NCI-H446 treated with DMSO at 0.1 percent for 48 hours (cell line): ENCODE measurements at regions not wholly inside any gene's neighbourhood (a gene's known extent, or its start where the extent isn't known, plus 50 kb on each side); places are given as distances from the start of the nearest gene placed in this dataset.

Experiments
- DNase-seq: peaks from one replicate; lab custom pipeline; 2025; lab: John Stamatoyannopoulos, UW

GRCh38 chr5:58255970-58256369 is 203.9 kb downstream of the PLK2 start:
- no peak for DNase-seq

GRCh38 chr5:58255386-58255785 is 204.5 kb downstream of the PLK2 start:
- no peak for DNase-seq

DNA sequence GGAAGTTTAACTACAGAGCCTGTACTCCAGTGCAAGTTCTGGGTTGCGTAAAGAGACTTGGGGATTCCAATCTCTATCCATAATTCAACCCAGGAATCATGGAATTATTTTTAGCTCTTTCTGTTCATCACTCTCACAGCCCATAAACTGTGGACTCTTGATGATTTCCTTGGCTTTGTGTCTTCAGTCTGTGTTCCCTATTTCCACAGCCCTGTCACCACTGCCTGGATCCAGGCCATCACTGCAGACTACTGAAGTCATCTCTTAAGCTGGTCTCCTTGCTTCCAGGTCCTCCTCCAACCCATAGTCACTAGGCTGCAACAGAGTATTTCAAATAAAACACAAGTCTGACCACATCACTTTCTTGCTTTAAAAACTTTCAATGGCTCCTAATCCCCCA is 211.7 kb downstream of the PLK2 start:
- DNase-seq = no peak

- DNase-seq = no peak
These were observed 213.4 kb downstream of the PLK2 start for GRCh38 chr5:58246461-58246944.

GRCh38 chr5:58245476-58245840 is 214.4 kb downstream of the PLK2 start:
- DNase-seq = no peak

DNA sequence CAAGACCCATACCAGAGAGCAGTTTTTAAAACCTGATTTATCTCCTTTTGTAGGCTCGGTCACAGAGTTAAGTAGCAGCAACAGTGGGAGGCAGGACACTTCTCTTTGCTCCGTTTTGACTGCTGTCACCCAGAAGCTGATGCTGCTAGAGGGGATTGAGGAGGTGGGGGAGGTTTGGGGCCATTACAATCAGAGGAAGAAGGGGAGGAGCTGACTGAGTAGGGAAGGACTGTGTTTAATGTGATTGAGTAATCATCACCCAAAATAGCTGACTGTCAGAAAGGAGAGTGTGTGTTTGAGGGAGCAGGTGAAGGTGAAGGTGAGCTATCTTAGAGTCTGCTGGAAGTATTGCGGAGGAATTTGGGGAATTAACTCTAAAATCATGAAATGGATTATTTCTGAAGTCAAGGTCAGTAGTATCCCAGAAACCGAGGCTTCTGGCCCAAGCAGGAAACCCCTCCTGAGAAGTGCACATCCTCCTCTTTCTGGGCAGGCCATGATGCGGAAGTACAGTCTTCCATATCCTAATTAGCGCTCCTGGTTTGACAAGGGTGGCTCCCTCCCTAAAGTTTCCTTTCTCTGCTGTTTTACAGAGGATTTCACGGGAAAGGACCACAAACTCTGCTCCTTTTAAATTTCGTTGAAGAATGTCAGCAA is 214.9 kb downstream of the PLK2 start:
- DNase-seq = no peak

DNA sequence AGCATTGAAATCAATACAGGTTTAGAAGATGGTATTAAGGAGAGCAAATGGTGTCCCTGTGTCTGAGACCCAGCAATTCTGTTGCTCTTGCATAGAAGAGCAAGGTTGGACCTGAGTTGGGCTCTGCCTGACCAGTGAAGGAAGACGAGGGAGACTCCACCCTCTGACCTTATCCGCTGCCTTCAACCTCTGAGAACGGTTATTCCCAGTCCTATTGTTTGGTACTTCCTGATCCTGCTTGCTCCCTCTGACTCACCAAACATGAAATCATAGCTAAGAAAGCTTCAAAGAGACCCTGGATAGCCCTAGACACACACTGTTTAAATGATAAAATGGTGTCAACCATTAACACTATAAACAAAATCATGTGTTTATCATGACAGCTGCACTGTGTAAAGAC is 218.5 kb downstream of the PLK2 start:
- no peak for DNase-seq

DNA sequence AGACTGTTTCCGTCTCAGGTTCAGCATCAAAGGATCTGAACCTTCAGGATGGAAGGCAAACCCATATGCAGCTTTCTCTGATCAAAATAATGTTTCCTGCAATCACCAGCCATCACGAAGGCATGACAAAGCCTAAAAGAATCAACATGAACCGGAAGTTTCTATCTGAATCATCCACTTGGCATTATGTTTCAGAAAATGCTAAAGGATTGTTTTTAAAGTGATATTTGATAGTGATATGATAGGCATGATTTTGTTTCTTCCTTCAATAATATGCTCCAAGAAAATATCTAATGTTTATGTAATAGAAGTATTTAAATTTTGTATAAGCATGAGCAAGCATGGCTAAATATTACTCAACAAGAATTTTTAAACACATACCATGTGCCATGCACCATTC is 219.6 kb downstream of the PLK2 start:
- no peak for DNase-seq

GRCh38 chr5:58239731-58240130 is 220.2 kb downstream of the PLK2 start:
- DNase-seq = no peak

DNA sequence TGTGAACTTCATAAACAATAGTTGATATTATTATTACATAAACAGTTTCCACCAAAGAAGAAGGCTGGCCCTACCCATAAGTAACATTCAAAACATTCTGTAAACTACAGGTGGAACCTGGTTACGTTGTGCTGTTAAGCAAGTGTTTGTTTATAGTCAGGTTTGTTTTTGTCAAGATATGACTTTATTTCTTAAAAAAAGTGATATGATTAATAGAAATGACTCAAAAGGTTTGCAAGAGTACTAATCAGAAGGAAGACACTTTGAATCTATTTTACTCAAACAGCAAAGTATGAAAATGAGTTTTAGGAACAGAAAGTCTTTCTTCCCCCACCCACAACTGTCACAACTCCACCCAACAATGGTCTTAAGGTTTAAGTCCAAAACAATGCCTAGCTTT is 220.8 kb downstream of the PLK2 start:
- no peak for DNase-seq

DNA sequence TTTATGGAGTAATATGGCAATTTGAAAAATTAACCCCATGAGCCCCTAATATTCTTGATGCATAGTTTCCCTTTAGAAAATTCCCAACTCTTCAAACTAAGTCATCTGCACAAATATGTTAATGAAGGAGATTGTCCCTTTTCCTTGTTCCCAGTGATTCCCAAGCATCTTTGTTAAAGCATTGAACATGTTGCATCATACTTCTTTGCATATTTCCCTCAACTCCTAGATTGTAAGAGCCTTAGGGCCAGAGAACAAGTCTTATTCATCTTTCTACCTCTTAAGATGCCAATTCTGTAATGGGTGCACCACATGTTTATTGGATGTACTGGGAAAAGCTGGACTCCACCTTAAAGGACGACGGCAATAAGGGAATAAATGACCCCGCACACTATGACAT is 223.4 kb downstream of the PLK2 start:
- DNase-seq = no peak

DNA sequence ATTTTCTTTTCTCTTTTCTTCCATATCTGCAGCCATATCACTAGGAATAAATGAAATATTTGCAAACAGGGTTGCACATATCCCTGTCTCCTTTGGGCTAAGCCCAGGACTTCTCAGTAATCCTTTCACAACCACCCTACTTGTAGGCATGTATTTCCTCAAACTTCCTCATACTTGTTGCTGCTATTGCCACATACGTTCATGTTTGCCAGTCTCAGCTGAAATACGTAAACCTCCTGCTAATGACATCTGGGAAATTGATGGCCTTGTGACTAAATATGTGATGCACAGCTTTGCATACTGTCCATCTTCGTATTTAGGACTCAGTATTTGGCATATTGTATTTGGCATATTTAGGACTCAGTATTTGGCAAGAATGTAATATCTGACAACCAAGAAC is 224.6 kb downstream of the PLK2 start:
- no peak for DNase-seq

DNA sequence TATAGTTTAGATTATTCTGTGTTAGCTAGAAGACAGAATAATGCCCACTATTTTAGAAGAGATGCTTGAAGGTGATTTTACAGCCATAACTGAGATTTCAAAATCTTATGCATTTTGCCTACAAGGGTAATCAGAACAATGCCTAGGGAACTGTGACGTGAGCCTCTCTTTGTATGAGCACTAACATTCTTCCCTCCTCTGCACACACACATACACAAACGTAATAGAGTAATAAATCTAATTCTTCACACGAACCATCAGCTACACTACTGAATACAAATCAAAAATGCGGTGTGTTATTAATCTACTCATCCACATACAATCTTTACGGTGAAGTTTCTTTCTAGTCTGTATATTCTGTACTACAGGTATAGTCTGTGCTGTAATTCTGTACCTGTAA is 227.8 kb downstream of the PLK2 start:
- DNase-seq = no peak

DNA sequence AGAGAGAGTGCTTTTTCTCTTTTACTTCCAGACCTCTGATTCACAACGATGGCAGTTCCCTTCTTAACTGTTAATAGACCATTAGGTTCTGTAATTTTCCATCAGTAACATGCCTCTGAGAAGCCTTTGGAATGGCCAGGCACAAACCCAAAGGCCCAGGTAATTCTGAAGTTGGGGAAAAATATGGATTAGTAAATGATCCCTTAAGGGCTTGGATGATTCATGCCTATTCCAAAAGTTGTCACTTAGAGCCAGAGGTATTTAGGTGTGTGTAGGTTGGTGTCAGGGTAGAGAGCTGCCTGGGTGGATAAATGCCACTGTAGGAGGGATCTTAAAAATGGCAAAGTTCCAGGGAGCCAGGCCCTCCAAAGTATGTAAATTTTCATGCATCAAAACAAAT is 228.8 kb downstream of the PLK2 start:
- DNase-seq = no peak

DNA sequence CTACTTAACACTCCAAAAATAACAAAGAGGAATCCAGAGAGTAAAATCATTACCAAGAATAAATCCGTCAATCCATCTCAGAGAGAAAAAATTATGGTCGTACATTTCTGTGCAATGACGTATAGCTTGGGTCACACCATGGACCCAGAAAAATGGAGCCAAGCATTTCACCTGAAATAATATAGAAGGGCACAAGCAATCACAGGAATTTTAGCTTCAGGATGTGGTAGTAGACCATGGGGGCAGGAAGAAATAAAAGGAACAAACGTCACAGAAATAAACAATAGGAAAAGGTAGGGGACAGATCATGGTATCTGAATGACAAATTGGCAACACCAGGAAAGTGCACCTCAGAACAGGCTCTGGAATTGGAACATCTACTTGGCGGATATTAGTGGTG is 231.0 kb downstream of the PLK2 start:
- no peak for DNase-seq

- DNase-seq = no peak
These were observed 232.0 kb downstream of the PLK2 start for GRCh38 chr5:58227858-58228257.

DNA sequence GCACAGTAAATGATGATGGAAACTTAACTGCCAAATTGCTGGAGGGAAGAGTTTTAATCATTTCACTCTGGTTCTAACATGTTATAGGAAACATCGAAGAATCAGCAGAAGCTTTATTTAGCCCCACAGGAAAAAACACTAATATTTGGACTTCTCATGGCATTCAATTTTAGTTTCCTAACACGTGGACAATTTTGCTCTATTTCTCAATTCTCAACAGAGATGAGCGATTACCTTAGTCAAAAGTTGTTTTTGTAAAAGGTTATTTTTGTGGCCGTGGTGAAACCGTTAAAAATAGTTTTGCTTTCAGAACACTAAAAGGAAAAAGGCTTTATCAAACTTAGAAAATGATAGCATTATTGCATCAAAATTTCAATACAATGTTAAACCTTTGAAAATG is 235.2 kb downstream of the PLK2 start:
- no peak for DNase-seq

DNA sequence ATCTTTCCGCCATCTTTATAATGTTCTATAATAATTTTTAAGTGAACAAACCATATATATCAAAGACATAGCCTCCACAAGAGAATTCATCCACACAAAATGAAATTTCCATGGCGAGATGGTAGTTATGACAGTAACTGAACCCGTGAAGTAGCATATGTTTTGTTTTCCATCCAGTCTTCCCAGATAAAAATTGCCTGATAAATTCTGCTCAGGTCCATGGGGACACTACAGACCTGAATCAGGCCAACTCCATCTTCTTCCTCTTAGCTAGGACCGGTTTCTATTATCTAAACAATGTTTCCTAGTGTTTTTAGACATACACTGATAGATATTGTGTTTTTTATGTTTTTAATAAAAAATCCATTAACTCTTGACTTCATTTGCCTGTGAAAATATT is 235.7 kb downstream of the PLK2 start:
- no peak for DNase-seq

- DNase-seq = no peak
These were observed 244.5 kb downstream of the PLK2 start for GRCh38 chr5:58215364-58215763.

GRCh38 chr5:58211441-58211840 is 248.4 kb downstream of the PLK2 start:
- DNase-seq = no peak

- no peak for DNase-seq
These were observed 251.2 kb downstream of the PLK2 start for GRCh38 chr5:58208674-58209073.

DNA sequence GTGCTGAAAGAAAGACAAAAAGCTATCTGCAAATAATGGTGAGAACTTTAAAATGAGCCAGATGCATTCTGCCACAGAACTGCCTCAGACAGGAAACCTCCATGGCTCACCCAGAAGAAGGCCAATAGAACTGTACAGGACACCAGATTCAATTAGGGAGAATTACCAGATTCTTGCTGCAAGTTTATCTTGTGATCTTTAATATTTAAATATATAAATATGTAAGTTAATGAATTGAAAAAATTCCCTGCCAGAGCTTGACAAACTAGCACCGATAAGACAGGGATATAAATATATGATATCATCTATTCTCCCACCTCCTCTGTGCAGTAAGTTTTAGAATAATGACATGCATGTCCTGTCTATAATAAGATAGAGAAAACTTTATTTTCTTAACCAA is 252.8 kb downstream of the PLK2 start:
- DNase-seq = no peak

GRCh38 chr5:58204966-58205365 is 254.9 kb downstream of the PLK2 start:
- DNase-seq = no peak

- DNase-seq = no peak
These were observed 256.9 kb downstream of the PLK2 start for GRCh38 chr5:58202941-58203444.
